HepG2 (cell line): ENCODE measurements at regions not wholly inside any gene's neighbourhood (a gene's known extent, or its start where the extent isn't known, plus 50 kb on each side); places are given as distances from the start of the nearest gene placed in this dataset.
A peak's percentile ranks its signal among the peaks of the same experiment; 100 is the strongest.

Experiments used
- ATAC-seq: fragments of 200-7000 bp; cut with Tn5 transposase; 3 replicates; pipeline ENCODE4 v1.9.1; 2020; ENCODE audit warnings: mild to moderate bottlenecking, moderate library complexity
- BruUV-seq: library from RNA; stranded (reverse); fragments of 400-500 nt; replicated peaks from 2 replicates; lab custom pipeline; 2021; lab: Mats Ljungman, UMichigan
- CTCF ChIA-PET: fragments of 300-600 bp; formaldehyde crosslinking; extraction: SDS; loops from one replicate; lab custom pipeline; 2021; ENCODE audit warnings: low total read pairs, inconsistent platforms, low intra/inter-chr PET ratio; lab: Yijun Ruan, JAX
- POLR2A ChIA-PET: fragments of 350-600 bp; sonication (Branson Sonifier 250); formaldehyde crosslinking; loops from one replicate; lab custom pipeline; 2020; ENCODE audit warnings: antibody characterized with exemption, inconsistent platforms; lab: Yijun Ruan, JAX
- DNase-seq: peaks from one replicate; pipeline ENCODE4 v3.0.0-alpha.2; 2015; ENCODE audit warnings: low spot score
- FAIRE-seq: peaks from 3 replicates; lab custom pipeline; 2011; peaks lifted over from hg19 to GRCh38; lab: Jason Lieb, UNC
- H2AFZ ChIP-seq: one replicate; pipeline ENCODE4 v1.6.1; 2011; ENCODE audit warnings: low read length, inconsistent platforms
- H3K27ac ChIP-seq: fragments of 300-600 bp; 3 replicates; pipeline ENCODE4 v1.8.0; 2011; ENCODE audit warnings: mixed run types, mild to moderate bottlenecking, mixed read lengths, low read length, inconsistent platforms; ENCODE audit not compliant: insufficient read depth; ENCODE audit errors: extremely low read length
- H3K27me3 ChIP-seq, 2 experiments: fragments of 200-600 bp in 1 of 2; 2 replicates in 1 of 2; 3 replicates in 1 of 2; pipeline versions ENCODE4 v1.6.0 to v1.8.0; 2011; ENCODE audit warnings: low read length in 2 of 2, mild to moderate bottlenecking in 2 of 2, moderate library complexity in 2 of 2, inconsistent platforms in 1 of 2; ENCODE audit not compliant: insufficient read depth in 2 of 2, control insufficient read depth in 1 of 2
- H3K36me3 ChIP-seq, 2 experiments: fragments of 200-600 bp in 1 of 2; replicated peaks in 1 of 2; 2 replicates in 1 of 2; 3 replicates in 1 of 2; pipeline versions ENCODE4 v1.5.1 to v1.8.0; 2011; ENCODE audit warnings: low read length in 2 of 2, inconsistent platforms in 1 of 2; ENCODE audit not compliant: insufficient read depth in 2 of 2, control insufficient read depth in 1 of 2
- H3K4me1 ChIP-seq: 2 replicates; pipeline ENCODE4 v1.5.1; 2012; ENCODE audit warnings: low read length, inconsistent platforms; ENCODE audit not compliant: insufficient read depth
- H3K4me2 ChIP-seq: 2 replicates; pipeline ENCODE4 v1.6.0; 2011; ENCODE audit warnings: low read depth, low read length, inconsistent platforms
- H3K4me3 ChIP-seq, 3 experiments: fragments of 200-600 bp in 1 of 3; sonication (generic), shearing (Covaris generic) in 1 of 3; replicated peaks in 1 of 3; 2 replicates each; pipeline ENCODE4 v1.5.1; 2011 to 2016; ENCODE audit warnings: low read length in 3 of 3, inconsistent platforms in 2 of 3, low read depth in 2 of 3, mild to moderate bottlenecking in 2 of 3, control low read depth in 1 of 3, mixed read lengths in 1 of 3; ENCODE audit not compliant: insufficient read depth in 1 of 3
- H3K79me2 ChIP-seq: one replicate; pipeline ENCODE4 v1.6.1; 2011; ENCODE audit warnings: low read length, inconsistent platforms; ENCODE audit not compliant: insufficient read depth
- H3K9ac ChIP-seq: 2 replicates; pipeline ENCODE4 v1.6.0; 2011; ENCODE audit warnings: mild to moderate bottlenecking, low read depth, low read length, inconsistent platforms; ENCODE audit not compliant: insufficient read depth
- H3K9me3 ChIP-seq: 2 replicates; pipeline ENCODE4 v1.5.1; 2012; ENCODE audit warnings: mild to moderate bottlenecking, low read length
- H4K20me1 ChIP-seq: 2 replicates; pipeline ENCODE4 v1.6.0; 2011; ENCODE audit warnings: inconsistent platforms, mild to moderate bottlenecking, low read length, moderate library complexity; ENCODE audit not compliant: insufficient read depth
- ATRX ChIP-seq: sonication (generic); formaldehyde crosslinking; IDR thresholded peaks from 2 replicates; pipeline ENCODE4 v1.4.0; 2020; ENCODE audit warnings: missing genetic modification reagents, borderline replicate concordance
- HNRNPH1 ChIP-seq: fragments of 200-400 bp; formaldehyde crosslinking; optimal IDR thresholded peaks from 2 replicates; pipeline ENCODE3; 2017; ENCODE audit warnings: mild to moderate bottlenecking, low read depth, low read length
- MAFF ChIP-seq: IDR thresholded peaks from 2 replicates; pipeline ENCODE4 v1.6.1; 2011; ENCODE audit warnings: low read depth, low read length, improper control_type of control experiment
- MAFK ChIP-seq, 2 experiments: IDR thresholded peaks in 1 of 2; conservative IDR thresholded peaks in 1 of 2; 2 replicates each; pipeline ENCODE4 v1.6.1; 2011; ENCODE audit warnings: improper control_type of control experiment in 2 of 2, low read length in 2 of 2
- NCOA5 ChIP-seq: sonication (generic); formaldehyde crosslinking; IDR thresholded peaks from 2 replicates; pipeline ENCODE4 v1.4.0; 2020; ENCODE audit warnings: missing genetic modification reagents
- PAF1 ChIP-seq: IDR thresholded peaks from 2 replicates; pipeline ENCODE4 v1.6.1; 2016; ENCODE audit warnings: missing genetic modification reagents, missing compliant biosample characterization
- ZNF136 ChIP-seq: sonication (generic); formaldehyde crosslinking; IDR thresholded peaks from 2 replicates; pipeline ENCODE4 v1.8.1; 2022; ENCODE audit warnings: low read depth, mild to moderate bottlenecking, moderate library complexity, missing genetic modification reagents
- ZNF160 ChIP-seq: sonication (generic); formaldehyde crosslinking; IDR thresholded peaks from 2 replicates; pipeline ENCODE4 v1.8.0; 2022; ENCODE audit warnings: mild to moderate bottlenecking, inconsistent platforms, missing genetic modification reagents
- ZNF670 ChIP-seq: sonication (generic); formaldehyde crosslinking; IDR thresholded peaks from 2 replicates; pipeline ENCODE4 v1.8.0; 2022; ENCODE audit warnings: mild to moderate bottlenecking, missing genetic modification reagents, borderline replicate concordance
- ZNF678 ChIP-seq: sonication (generic); formaldehyde crosslinking; IDR thresholded peaks from 2 replicates; pipeline ENCODE4 v1.4.0; 2020; ENCODE audit warnings: mild to moderate bottlenecking, missing genetic modification reagents
- ZNF776 ChIP-seq: sonication (generic); formaldehyde crosslinking; IDR thresholded peaks from 2 replicates; pipeline ENCODE4 v1.4.0; 2020; ENCODE audit warnings: mild to moderate bottlenecking, missing genetic modification reagents
- ZZZ3 ChIP-seq: sonication (generic); formaldehyde crosslinking; IDR thresholded peaks from 2 replicates; pipeline ENCODE4 v1.4.0; 2020; ENCODE audit warnings: missing genetic modification reagents, mild to moderate bottlenecking, borderline replicate concordance
- WGBS: methylation state at CpG from one replicate; pipeline ENCODE4 v1.1.6; 2017; ENCODE audit warnings: low lambda C conversion rate; 5-methylcytosine and 5-hydroxymethylcytosine counted together
- in situ Hi-C: cut with HindIII; loops from 2 replicates; pipeline ENCODE4 v1.10.0; 2017; ENCODE audit warnings: low pct_unique_long_range_greater_than_20kb; ENCODE audit not compliant: extremely low pct_ligation_motif_present
- intact Hi-C: fragments of 100-400 bp; cut with micrococcal nuclease; formaldehyde crosslinking; loops from one replicate; pipeline ENCODE4 v1.10.0; 2022; ENCODE audit not compliant: unreplicated experiment
- TF ChIP-seq, protein P1 (sequence below): sonication (generic); IDR thresholded peaks from 2 replicates; pipeline ENCODE4 v1.6.1; 2016; ENCODE audit warnings: low read depth, borderline replicate concordance

DNA sequence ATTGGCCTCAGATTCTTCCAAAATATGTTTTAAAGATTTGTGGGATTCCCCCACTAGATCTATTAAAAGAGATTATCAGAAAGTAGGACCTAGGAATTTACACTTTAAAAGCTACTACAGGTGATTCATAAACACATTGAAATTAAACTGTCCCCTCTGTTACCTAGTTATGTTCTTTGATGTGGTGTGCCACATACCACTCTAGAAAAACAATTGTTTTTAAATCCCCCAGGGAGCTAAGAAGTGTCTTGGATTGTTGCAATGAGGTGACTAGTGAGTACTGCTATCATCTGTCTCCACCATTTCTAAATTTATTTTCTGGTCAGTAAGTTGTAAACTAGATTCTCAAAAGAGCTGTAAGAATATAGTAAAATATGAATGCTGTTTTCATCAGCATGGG, 214.5 kb upstream of the DOK6 start:
- ChIA-PET CTCF (no interaction called here), POLR2A (no interaction called here)
- H3K4me1 ChIP-seq, result no peaks in the 10 kb centered on the region
- intact Hi-C loops, result no loop called here
- FAIRE-seq, result no peak
- H2AFZ ChIP-seq, result no peak overlapping the region
- no peak overlapping the region for H3K9ac ChIP-seq
- no peaks in the 10 kb centered on the region for H3K36me3 ChIP-seq
- BruUV-seq, result no TSS peak
- in situ Hi-C loops, result no loop called here
- no peaks in the 10 kb centered on the region for H4K20me1 ChIP-seq
- no peaks in the 10 kb centered on the region; a peak in 1 of 5 replicates for H3K27me3 ChIP-seq
- DNase-seq, result no peak
- no peak for TF ChIP-seq ATRX (CRISPR knock-in tag)
- TF ChIP-seq ZNF678 (CRISPR knock-in tag), result no peak
- no peak for TF ChIP-seq HNRNPH1
- TF ChIP-seq ZNF670, result no peak
- TF ChIP-seq ZNF160 (CRISPR knock-in tag), result no peak
- TF ChIP-seq ZNF776 (CRISPR knock-in tag), result no peak
- TF ChIP-seq, protein P1, sequence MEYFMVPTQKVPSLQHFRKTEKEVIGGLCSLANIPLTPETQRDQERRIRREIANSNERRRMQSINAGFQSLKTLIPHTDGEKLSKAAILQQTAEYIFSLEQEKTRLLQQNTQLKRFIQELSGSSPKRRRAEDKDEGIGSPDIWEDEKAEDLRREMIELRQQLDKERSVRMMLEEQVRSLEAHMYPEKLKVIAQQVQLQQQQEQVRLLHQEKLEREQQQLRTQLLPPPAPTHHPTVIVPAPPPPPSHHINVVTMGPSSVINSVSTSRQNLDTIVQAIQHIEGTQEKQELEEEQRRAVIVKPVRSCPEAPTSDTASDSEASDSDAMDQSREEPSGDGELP, result no peak
- H3K27ac ChIP-seq, result no peak overlapping the region
- no peak overlapping the region for H3K4me2 ChIP-seq
- H3K4me3 ChIP-seq, result no peak overlapping the region
- no peak for ATAC-seq
- no peaks in the 10 kb centered on the region for H3K9me3 ChIP-seq
- H3K79me2 ChIP-seq, result no peaks in the 10 kb centered on the region

DNA sequence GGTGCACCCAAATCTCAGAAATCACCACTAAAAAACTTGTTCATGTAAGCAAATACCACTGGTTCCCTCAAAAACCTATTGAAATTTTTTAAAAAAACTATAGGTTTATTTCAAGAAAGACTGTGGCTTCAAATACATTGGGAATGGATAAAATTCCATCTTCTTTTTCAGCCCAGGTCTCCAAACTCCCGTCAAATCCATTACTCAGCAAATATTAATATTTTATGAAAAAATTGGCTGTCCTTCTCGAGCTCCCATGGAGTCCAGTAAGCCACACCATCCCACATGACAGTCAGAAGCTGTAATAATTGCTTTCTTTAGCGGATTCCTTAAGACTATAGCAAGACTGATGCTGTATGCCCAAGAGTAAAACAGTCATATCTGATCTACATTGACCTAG, 204.4 kb upstream of the DOK6 start:
- no peak for ATAC-seq
- H3K79me2 ChIP-seq, result no peaks in the 10 kb centered on the region
- H3K4me1 ChIP-seq, result no peaks in the 10 kb centered on the region
- H4K20me1 ChIP-seq, result no peaks in the 10 kb centered on the region
- ChIA-PET POLR2A (no interaction called here), CTCF (no interaction called here)
- BruUV-seq, result no TSS peak
- H3K9me3 ChIP-seq, result no peaks in the 10 kb centered on the region
- TF ChIP-seq NCOA5 (CRISPR knock-in tag), result no peak
- TF ChIP-seq ZNF136, result no peak
- peak; percentile 89 for TF ChIP-seq MAFF
- TF ChIP-seq ZZZ3, result no peak
- no peak for TF ChIP-seq PAF1 (CRISPR knock-in tag)
- TF ChIP-seq MAFK (conservative IDR thresholded peaks at IDR 0.05 in 1 of 2, IDR thresholded peaks at IDR 0.05 in 1 of 2; ENCODE audit: low read length in 2 of 2), result peak; percentile 77 to 92
- H3K4me2 ChIP-seq, result no peak overlapping the region
- no peaks in the 10 kb centered on the region for H3K36me3 ChIP-seq
- no peak for DNase-seq
- H3K4me3 ChIP-seq, result no peak overlapping the region
- H3K27me3 ChIP-seq, result no peaks in the 10 kb centered on the region
- FAIRE-seq, result no peak
- 0% methylated on average over 3 of the region's 3 CpGs for WGBS
- no peak overlapping the region for H3K9ac ChIP-seq
- H3K27ac ChIP-seq, result no peak overlapping the region
- in situ Hi-C loops, result no loop called here
- intact Hi-C loops, result no loop called here
- no peak overlapping the region for H2AFZ ChIP-seq
